Karpas-422 (cell line): ENCODE measurements at regions not wholly inside any gene's neighbourhood (a gene's known extent, or its start where the extent isn't known, plus 50 kb on each side); places are given as distances from the start of the nearest gene placed in this dataset.

Experiments
- DNase-seq: peaks from one replicate; pipeline ENCODE4 v3.0.0-alpha.2; 2015
- H2AFZ ChIP-seq: fragments of 200-600 bp; sonication (generic); 2 replicates; pipeline ENCODE4 v1.6.1; 2014; ENCODE audit warnings: antibody characterized with exemption, low read length, mixed read lengths
- H3K27ac ChIP-seq: fragments of 200-600 bp; sonication (generic); 2 replicates; pipeline ENCODE4 v1.5.1; 2014; ENCODE audit warnings: mild to moderate bottlenecking, low read length, moderate library complexity
- H3K27me3 ChIP-seq: fragments of 200-600 bp; sonication (generic); 2 replicates; pipeline ENCODE4 v1.6.1; 2014; ENCODE audit warnings: low read length, mixed read lengths
- H3K36me3 ChIP-seq: fragments of 200-600 bp; sonication (generic); 2 replicates; pipeline ENCODE4 v1.6.1; 2014; ENCODE audit warnings: low read length, mixed read lengths; ENCODE audit not compliant: insufficient read depth
- H3K4me1 ChIP-seq: fragments of 200-600 bp; sonication (generic); 2 replicates; pipeline ENCODE4 v1.6.1; 2014; ENCODE audit warnings: mild to moderate bottlenecking, low read length, mixed read lengths
- H3K4me2 ChIP-seq: fragments of 200-600 bp; sonication (generic); 2 replicates; pipeline ENCODE4 v1.6.1; 2014; ENCODE audit warnings: low read length, low read depth, mild to moderate bottlenecking; ENCODE audit not compliant: poor library complexity, severe bottlenecking
- H3K4me3 ChIP-seq: fragments of 200-600 bp; sonication (generic); 2 replicates; pipeline ENCODE4 v1.5.1; 2014; ENCODE audit warnings: mild to moderate bottlenecking, antibody characterized with exemption, low read length, mixed read lengths
- H3K79me2 ChIP-seq: fragments of 200-600 bp; sonication (generic); 2 replicates; pipeline ENCODE4 v1.6.1; 2014; ENCODE audit warnings: mild to moderate bottlenecking, low read length, mixed read lengths
- H3K9ac ChIP-seq: fragments of 200-600 bp; sonication (generic); 2 replicates; pipeline ENCODE4 v1.6.0; 2014; ENCODE audit warnings: low read length
- H3K9me2 ChIP-seq: fragments of 200-600 bp; sonication (generic), shearing (Covaris generic); replicated peaks from 2 replicates; pipeline ENCODE4 v1.6.0; 2014; ENCODE audit warnings: mild to moderate bottlenecking, low read length, moderate library complexity; ENCODE audit not compliant: insufficient read depth
- H3K9me3 ChIP-seq: fragments of 300-700, 200-600 bp; sonication (generic); 2 replicates; pipeline ENCODE4 v1.6.1; 2014; ENCODE audit warnings: low read length, mixed read lengths
- H4K20me1 ChIP-seq: fragments of 200-600 bp; sonication (generic); 2 replicates; pipeline ENCODE4 v1.6.1; 2014; ENCODE audit warnings: mild to moderate bottlenecking, antibody characterized with exemption, low read length, low read depth; ENCODE audit not compliant: insufficient read depth

DNA sequence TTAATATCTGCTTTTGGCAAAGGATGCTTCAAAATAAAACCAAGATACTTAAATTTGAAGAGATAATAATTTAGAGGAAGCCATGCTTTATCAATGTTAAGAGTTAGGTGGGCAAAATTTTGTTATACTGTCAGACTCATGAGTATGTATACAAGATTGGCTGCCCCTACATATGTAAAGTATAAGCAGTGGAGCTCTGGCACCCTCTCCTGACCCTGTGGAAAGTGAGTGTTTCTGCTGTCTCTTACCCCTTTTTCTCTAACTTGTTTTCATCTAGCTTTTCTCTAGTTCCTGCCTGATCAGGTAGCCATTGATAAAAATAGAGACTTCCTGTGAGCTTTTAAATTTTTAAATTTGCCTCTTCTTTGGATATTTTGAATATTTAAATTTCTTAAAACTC is 710.9 kb upstream of the SPRY2 start:
- DNase-seq = no peak
- Histone ChIP-seq H3K9me3 (peaks cover 9% of the 10 kb centered on the region), H3K79me2 (no peaks in the 10 kb centered on the region), H3K27me3 (no peaks in the 10 kb centered on the region), H3K36me3 (no peaks in the 10 kb centered on the region), H3K4me3 (no peak overlapping the region), H3K9ac (no peak overlapping the region), H4K20me1 (no peaks in the 10 kb centered on the region), H3K9me2 (no peaks in the 10 kb centered on the region), H3K27ac (no peak overlapping the region), H3K4me1 (no peaks in the 10 kb centered on the region), H2AFZ (no peak overlapping the region), H3K4me2 (no peak overlapping the region)

DNA sequence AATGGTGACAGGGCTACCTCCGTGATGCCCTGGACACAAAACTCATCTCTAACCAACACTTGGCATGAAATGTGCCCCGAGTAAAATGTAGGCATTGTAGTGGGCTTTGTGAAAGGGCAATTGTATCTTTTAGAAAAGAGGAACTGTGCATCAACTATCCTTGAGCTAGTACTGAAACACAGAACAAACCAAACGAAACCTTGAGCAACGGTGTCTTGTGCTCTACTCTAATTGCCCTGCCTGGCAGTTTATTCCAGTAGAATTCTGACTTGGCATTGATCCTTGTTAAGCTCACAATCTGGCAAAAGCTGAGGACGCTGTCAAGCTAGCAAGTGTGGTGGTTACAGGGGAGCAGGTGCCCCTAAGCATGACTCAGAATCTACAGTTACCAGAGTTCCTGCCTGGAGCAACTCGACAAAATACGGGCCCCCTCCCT is 707.1 kb upstream of the SPRY2 start:
- no peaks in the 10 kb centered on the region for H4K20me1 ChIP-seq
- DNase-seq = no peak
- H3K9me2 ChIP-seq = no peaks in the 10 kb centered on the region
- H3K9me3 ChIP-seq = peaks cover 18% of the 10 kb centered on the region
- no peak overlapping the region for H3K27ac ChIP-seq
- no peak overlapping the region for H3K4me3 ChIP-seq
- H3K4me1 ChIP-seq = no peaks in the 10 kb centered on the region
- H3K79me2 ChIP-seq = no peaks in the 10 kb centered on the region
- H3K27me3 ChIP-seq = no peaks in the 10 kb centered on the region
- H2AFZ ChIP-seq = no peak overlapping the region
- no peak overlapping the region for H3K9ac ChIP-seq
- no peaks in the 10 kb centered on the region for H3K36me3 ChIP-seq
- no peak overlapping the region for H3K4me2 ChIP-seq

DNA sequence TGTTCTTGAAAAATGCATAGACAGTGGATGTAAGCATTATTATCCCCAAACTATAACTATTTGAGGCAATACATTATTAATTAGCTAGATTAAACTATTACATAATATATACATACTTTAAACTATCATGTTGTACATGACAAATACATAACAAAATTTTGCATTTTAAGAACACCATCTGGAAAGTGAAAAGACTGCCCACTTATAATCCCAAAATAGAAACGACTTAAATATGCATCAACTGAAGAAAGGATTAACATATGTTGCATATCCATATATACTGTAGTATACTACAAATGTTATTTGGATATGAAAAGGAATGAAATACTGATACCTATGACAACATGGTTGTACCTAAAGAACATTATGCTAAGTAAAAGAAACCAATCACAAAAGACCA is 700.8 kb upstream of the SPRY2 start:
- Histone ChIP-seq H3K9ac (no peak overlapping the region), H3K4me2 (no peak overlapping the region), H3K27me3 (no peaks in the 10 kb centered on the region), H3K9me3 (peaks cover 14% of the 10 kb centered on the region; the same call in 1 of the 2 replicates), H3K4me3 (no peak overlapping the region), H3K79me2 (no peaks in the 10 kb centered on the region), H3K9me2 (no peaks in the 10 kb centered on the region), H2AFZ (no peak overlapping the region), H3K36me3 (no peaks in the 10 kb centered on the region), H3K27ac (no peak overlapping the region), H4K20me1 (no peaks in the 10 kb centered on the region), H3K4me1 (no peaks in the 10 kb centered on the region)
- no peak for DNase-seq

DNA sequence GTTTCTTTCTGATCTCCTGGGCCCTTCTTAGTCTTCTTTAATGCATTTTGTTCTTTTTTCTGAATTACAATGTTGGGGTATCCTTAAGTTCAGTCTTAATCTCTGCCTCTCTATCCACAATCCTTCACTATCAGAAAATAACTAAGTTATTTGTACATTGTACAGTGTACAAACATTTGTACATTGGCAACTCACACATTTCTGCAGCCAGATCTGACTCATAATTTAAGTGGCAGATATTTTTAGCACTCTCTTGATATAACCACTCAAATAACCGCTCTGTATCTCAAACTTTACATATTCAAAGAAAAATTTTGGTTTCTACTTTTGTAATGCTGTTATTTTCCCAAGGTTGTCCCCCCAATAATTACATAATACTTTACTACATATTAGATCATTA is 691.1 kb upstream of the SPRY2 start:
- no peaks in the 10 kb centered on the region for H3K9me2 ChIP-seq
- H2AFZ ChIP-seq = no peak overlapping the region
- H4K20me1 ChIP-seq = no peaks in the 10 kb centered on the region
- no peaks in the 10 kb centered on the region for H3K79me2 ChIP-seq
- no peaks in the 10 kb centered on the region for H3K4me1 ChIP-seq
- DNase-seq = no peak
- peaks cover 25% of the 10 kb centered on the region for H3K9me3 ChIP-seq
- no peak overlapping the region for H3K27ac ChIP-seq
- H3K4me3 ChIP-seq = no peak overlapping the region
- no peaks in the 10 kb centered on the region for H3K27me3 ChIP-seq
- no peak overlapping the region for H3K4me2 ChIP-seq
- H3K9ac ChIP-seq = no peak overlapping the region
- no peaks in the 10 kb centered on the region for H3K36me3 ChIP-seq

DNA sequence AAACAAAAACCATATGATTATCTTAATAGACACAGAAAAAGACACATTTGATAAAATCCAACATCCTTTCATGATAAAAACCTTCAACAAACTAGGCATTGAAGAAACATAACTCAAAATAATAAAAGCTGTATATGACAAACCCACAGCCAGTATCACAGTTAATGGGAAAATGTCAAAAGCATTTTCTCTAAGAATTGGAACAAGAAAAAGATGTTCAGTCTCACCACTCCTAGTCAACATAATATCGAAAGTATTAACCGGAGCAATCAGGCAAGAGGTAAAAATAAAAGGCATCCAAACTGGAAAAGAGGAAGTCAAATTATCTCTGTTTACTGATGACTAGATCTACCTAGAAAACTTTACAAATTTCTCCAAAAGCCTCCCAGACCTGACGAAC is 684.2 kb upstream of the SPRY2 start:
- Histone ChIP-seq H3K9me2 (no peaks in the 10 kb centered on the region), H3K9ac (no peak overlapping the region), H3K4me2 (no peak overlapping the region), H4K20me1 (no peaks in the 10 kb centered on the region), H2AFZ (no peak overlapping the region), H3K36me3 (no peaks in the 10 kb centered on the region), H3K4me1 (no peaks in the 10 kb centered on the region), H3K27me3 (no peaks in the 10 kb centered on the region), H3K9me3 (peaks cover 29% of the 10 kb centered on the region), H3K27ac (no peak overlapping the region), H3K4me3 (no peak overlapping the region), H3K79me2 (no peaks in the 10 kb centered on the region)
- no peak for DNase-seq

DNA sequence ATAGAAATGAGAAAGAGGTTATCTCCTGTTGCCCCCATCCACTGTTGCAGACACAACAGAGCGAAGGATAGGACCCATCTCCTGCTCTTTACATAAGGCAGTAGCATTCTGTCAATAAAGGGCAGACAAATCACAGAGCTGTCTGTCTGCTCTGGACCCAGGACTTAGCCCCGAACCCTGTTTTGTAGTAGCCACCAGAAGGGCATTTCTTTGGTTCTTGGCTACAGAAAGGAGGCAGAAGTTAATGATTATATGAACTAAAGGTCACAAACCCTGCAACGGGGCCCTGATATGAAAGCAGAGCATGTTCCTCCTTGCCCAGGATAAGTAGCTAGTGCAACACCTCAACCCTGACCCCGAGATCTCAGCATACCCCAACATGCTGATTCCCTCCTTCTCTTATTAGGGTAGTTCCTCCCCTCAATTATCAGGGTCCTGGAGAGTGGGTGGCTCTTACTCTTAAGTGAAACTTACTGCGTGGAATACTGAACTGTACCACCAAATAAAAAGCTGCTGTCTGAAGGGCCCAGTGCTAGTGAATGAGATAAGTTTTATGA is 680.4 kb upstream of the SPRY2 start:
- H3K9me3 ChIP-seq = peaks cover 26% of the 10 kb centered on the region
- H3K4me1 ChIP-seq = no peaks in the 10 kb centered on the region
- H3K4me2 ChIP-seq = no peak overlapping the region
- DNase-seq = no peak
- no peaks in the 10 kb centered on the region for H3K79me2 ChIP-seq
- H3K4me3 ChIP-seq = no peak overlapping the region
- H3K9ac ChIP-seq = no peak overlapping the region
- H3K9me2 ChIP-seq = no peaks in the 10 kb centered on the region
- H3K36me3 ChIP-seq = no peaks in the 10 kb centered on the region
- no peaks in the 10 kb centered on the region for H3K27me3 ChIP-seq
- H3K27ac ChIP-seq = no peak overlapping the region
- H2AFZ ChIP-seq = no peak overlapping the region
- no peaks in the 10 kb centered on the region for H4K20me1 ChIP-seq

DNA sequence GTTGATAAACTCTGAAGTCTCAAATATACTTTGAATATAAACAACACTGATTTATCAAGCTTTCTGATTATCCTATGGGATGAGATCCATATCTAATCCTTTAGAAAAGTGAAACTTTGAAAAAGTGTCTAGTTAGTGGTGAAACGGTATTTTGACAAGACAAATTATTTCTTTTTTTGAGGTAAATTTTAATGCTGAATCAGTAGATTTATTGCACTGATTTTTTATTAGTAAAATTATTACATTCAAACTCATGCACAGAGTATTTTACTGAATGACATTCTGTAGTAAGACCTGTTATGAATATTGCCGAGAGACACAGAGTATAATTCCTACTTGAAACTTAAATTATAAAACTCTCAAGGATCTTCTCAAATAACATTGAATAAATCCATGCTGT is 679.1 kb upstream of the SPRY2 start:
- H3K9me3 ChIP-seq = peaks cover 26% of the 10 kb centered on the region
- no peak overlapping the region for H3K27ac ChIP-seq
- DNase-seq = no peak
- no peaks in the 10 kb centered on the region for H4K20me1 ChIP-seq
- no peaks in the 10 kb centered on the region for H3K4me1 ChIP-seq
- H3K27me3 ChIP-seq = no peaks in the 10 kb centered on the region
- H3K9me2 ChIP-seq = no peaks in the 10 kb centered on the region
- no peaks in the 10 kb centered on the region for H3K79me2 ChIP-seq
- no peak overlapping the region for H3K9ac ChIP-seq
- no peak overlapping the region for H3K4me2 ChIP-seq
- no peaks in the 10 kb centered on the region for H3K36me3 ChIP-seq
- no peak overlapping the region for H3K4me3 ChIP-seq
- H2AFZ ChIP-seq = no peak overlapping the region

DNA sequence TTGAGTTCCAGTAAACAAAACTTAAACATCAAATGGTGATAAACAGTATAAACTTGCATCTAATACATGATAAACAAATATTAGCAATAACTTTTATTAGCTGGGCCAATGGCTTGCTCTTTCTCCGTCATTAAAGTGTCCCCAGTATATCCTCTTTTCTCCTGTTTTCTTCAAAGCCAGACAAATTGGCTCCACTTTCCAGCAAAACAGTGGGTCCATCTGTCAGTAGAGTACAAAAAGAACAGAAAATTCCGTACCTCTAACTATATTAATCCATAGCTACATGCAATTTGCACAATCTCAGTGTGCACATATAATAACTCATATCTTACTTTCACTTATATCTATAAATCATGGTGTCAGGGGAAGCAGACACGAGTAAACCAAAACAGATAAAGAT is 678.0 kb upstream of the SPRY2 start:
- no peak overlapping the region for H3K4me3 ChIP-seq
- H3K4me2 ChIP-seq = no peak overlapping the region
- no peaks in the 10 kb centered on the region for H3K36me3 ChIP-seq
- H3K9me3 ChIP-seq = peaks cover 20% of the 10 kb centered on the region
- H2AFZ ChIP-seq = no peak overlapping the region
- H3K4me1 ChIP-seq = no peaks in the 10 kb centered on the region
- H3K27ac ChIP-seq = no peak overlapping the region
- H3K9ac ChIP-seq = no peak overlapping the region
- H4K20me1 ChIP-seq = no peaks in the 10 kb centered on the region
- no peaks in the 10 kb centered on the region for H3K79me2 ChIP-seq
- no peaks in the 10 kb centered on the region for H3K27me3 ChIP-seq
- no peak for DNase-seq
- no peaks in the 10 kb centered on the region for H3K9me2 ChIP-seq
